Activated CD4-positive, alpha-beta T cell treated with anti-CD3 and anti-CD28 coated beads, Interleukin-2, amount 10 ng/mL, durations not matched to agents 7 days and 5 days (primary cell): ENCODE measurements at regions not wholly inside any gene's neighbourhood (a gene's known extent, or its start where the extent isn't known, plus 50 kb on each side); places are given as distances from the start of the nearest gene placed in this dataset.
A peak's percentile ranks its signal among the peaks of the same experiment; 100 is the strongest.

ENCODE experiments used
- CTCF ChIA-PET: fragments of 350-600 bp; sonication (Branson Sonifier 250); formaldehyde crosslinking; loops from one replicate; lab custom pipeline; 2021; ENCODE audit warnings: antibody characterized with exemption; lab: Charles Lee
- POLR2A ChIA-PET: fragments of 350-600 bp; sonication (Branson Sonifier 250); formaldehyde crosslinking; loops from one replicate; lab custom pipeline; 2021; ENCODE audit warnings: antibody characterized with exemption; lab: Charles Lee
- DNase-seq: peaks from one replicate; pipeline ENCODE4 v3.0.0-alpha.2; 2020
- H3K27ac Mint-ChIP-seq: one replicate; pipeline ENCODE4 v1.8.0; 2021; ENCODE audit warnings: mild to moderate bottlenecking, moderate library complexity, mixed read lengths
- H3K27me3 Mint-ChIP-seq: one replicate; pipeline ENCODE4 v1.8.0; 2021; ENCODE audit warnings: mixed read lengths
- H3K36me3 Mint-ChIP-seq: one replicate; pipeline ENCODE4 v1.8.0; 2021; ENCODE audit warnings: low read depth, mixed read lengths
- H3K4me1 Mint-ChIP-seq: one replicate; pipeline ENCODE4 v1.8.0; 2021; ENCODE audit warnings: mixed read lengths
- H3K4me3 Mint-ChIP-seq: one replicate; pipeline ENCODE4 v1.8.0; 2021; ENCODE audit warnings: mild to moderate bottlenecking, moderate library complexity, mixed read lengths
- H3K9me3 Mint-ChIP-seq: one replicate; pipeline ENCODE4 v1.8.0; 2021; ENCODE audit warnings: mixed read lengths

- no peaks in the 10 kb centered on the region for H3K27me3 Mint-ChIP-seq
- H3K4me3 Mint-ChIP-seq, result no peak overlapping the region
- peak; percentile 36 for DNase-seq
- H3K9me3 Mint-ChIP-seq, result no peaks in the 10 kb centered on the region
- POLR2A ChIA-PET, result no interaction called here
- CTCF ChIA-PET, result interaction anchor here (0.7 to 2.1 kb wide), 8 partner anchors 13 to 32 kb away, joined by 3 to 9 read pairs (median 3); no protein-coding TSS in a partner anchor
- H3K27ac Mint-ChIP-seq, result peak overlapping the region; percentile 82
- no peaks in the 10 kb centered on the region for H3K36me3 Mint-ChIP-seq
- peaks cover 34% of the 10 kb centered on the region for H3K4me1 Mint-ChIP-seq
Observed at GRCh38 chr10:31101123-31101522, 69.5 kb upstream of the ZNF438 start.

DNA sequence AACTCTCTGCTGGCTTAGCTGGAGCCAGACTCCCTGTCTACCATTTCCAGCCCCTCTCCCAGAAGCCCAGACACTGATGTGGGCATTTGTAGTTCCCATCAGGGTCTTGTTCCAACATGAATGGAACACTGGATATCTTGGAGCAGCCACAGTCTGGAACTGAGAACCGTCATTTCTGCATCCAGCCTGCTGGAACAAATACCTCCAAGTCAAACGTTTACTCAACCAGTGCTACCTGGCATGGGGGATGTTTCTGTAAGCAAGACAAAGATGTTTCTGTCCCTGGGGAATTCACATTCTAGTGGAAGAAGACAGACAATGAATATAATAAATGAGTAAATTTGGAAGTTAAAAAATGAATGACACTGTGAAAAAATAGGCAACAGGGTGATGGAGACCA lies 70.8 kb upstream of the ZNF438 start:
- POLR2A ChIA-PET, result no interaction called here
- no peaks in the 10 kb centered on the region for H3K9me3 Mint-ChIP-seq
- H3K4me3 Mint-ChIP-seq, result no peak overlapping the region
- H3K27me3 Mint-ChIP-seq, result no peaks in the 10 kb centered on the region
- no peak overlapping the region for H3K27ac Mint-ChIP-seq
- CTCF ChIA-PET, result interaction anchor here (1.5 to 2.1 kb wide), 2 partner anchors 11 to 19 kb away, joined by 3 to 9 read pairs; no protein-coding TSS in a partner anchor
- no peaks in the 10 kb centered on the region for H3K36me3 Mint-ChIP-seq
- H3K4me1 Mint-ChIP-seq, result peaks cover 32% of the 10 kb centered on the region
- DNase-seq, result no peak

GRCh38 chr10:31103112-31103511 lies 71.4 kb upstream of the ZNF438 start:
- no peaks in the 10 kb centered on the region for H3K36me3 Mint-ChIP-seq

DNA sequence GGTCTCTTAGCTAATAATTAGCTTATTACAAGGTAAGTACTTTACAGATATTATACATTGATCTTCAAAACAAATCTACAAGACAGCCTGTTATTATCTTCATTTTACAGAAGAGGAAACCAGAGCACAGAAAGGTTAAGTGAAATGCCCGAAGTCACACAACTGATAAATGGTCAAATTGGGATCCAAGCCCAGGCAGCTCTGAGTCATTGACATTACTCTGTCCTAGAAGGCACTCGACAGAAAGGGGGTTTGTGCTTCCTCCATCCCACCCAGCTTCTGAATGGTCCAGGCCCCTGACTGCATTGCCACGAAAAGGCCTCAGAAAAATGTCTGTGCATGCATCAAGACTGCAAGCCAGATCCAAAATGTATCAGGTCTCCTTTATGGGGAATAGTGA lies 81.3 kb upstream of the ZNF438 start:
- ChIA-PET CTCF (interaction anchor here (0.6 to 2.5 kb wide), 2 partner anchors 11 to 94 kb away, joined by 3 to 9 read pairs; no protein-coding TSS in a partner anchor), POLR2A (no interaction called here)
- Mint-ChIP-seq H3K4me3 (no peak overlapping the region), H3K27ac (no peak overlapping the region), H3K4me1 (no peaks in the 10 kb centered on the region), H3K9me3 (peaks cover 8% of the 10 kb centered on the region), H3K36me3 (no peaks in the 10 kb centered on the region), H3K27me3 (no peaks in the 10 kb centered on the region)
- no peak for DNase-seq

More at GRCh38 chr10:31103112-31103511, 71.4 kb upstream of the ZNF438 start:
- Mint-ChIP-seq H3K4me3 (no peak overlapping the region), H3K9me3 (no peaks in the 10 kb centered on the region), H3K27ac (no peak overlapping the region), H3K4me1 (peaks cover 32% of the 10 kb centered on the region), H3K27me3 (no peaks in the 10 kb centered on the region)
- CTCF ChIA-PET, result no interaction called here
- POLR2A ChIA-PET, result no interaction called here
- DNase-seq, result no peak

DNA sequence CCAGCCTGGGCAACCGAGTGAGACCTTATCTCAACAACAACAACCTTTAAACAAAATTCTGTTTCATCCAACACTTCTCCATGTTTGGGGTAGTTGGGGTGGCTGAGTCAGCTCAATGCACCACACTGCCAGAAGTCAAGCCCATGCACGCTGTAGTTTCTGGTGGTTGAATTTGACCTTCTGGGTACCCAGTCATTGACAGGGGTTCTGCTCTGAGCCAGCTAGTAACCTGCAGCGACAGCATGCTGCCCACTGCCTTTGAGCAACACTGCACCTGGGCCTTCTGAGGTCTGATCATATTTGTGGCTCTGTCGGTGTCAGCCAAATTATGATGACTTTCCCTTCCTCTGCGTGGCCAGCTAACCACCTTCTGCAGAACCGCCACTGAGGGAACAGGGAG lies 84.6 kb upstream of the ZNF438 start:
- Mint-ChIP-seq H3K4me1 (peaks cover 3% of the 10 kb centered on the region), H3K27me3 (peaks cover 1% of the 10 kb centered on the region), H3K27ac (no peak overlapping the region), H3K9me3 (peaks cover 15% of the 10 kb centered on the region), H3K36me3 (no peaks in the 10 kb centered on the region), H3K4me3 (no peak overlapping the region)
- POLR2A ChIA-PET, result no interaction called here
- CTCF ChIA-PET, result interaction anchor here (0.6 to 1.6 kb wide), 4 partner anchors 14 to 49 kb away, joined by 3 to 4 read pairs (median 3); no protein-coding TSS in a partner anchor
- DNase-seq, result no peak

GRCh38 chr10:31118556-31118955 lies 86.9 kb upstream of the ZNF438 start:
- CTCF ChIA-PET, result interaction anchor here (0.5 to 1.5 kb wide), 3 partner anchors 11 to 1181 kb away, joined by 3 to 4 read pairs (median 3); no protein-coding TSS in a partner anchor
- Mint-ChIP-seq H3K36me3 (no peaks in the 10 kb centered on the region), H3K9me3 (peaks cover 10% of the 10 kb centered on the region), H3K27ac (no peak overlapping the region), H3K4me3 (no peak overlapping the region), H3K4me1 (peaks cover 3% of the 10 kb centered on the region), H3K27me3 (peaks cover 1% of the 10 kb centered on the region)
- POLR2A ChIA-PET, result no interaction called here
- DNase-seq, result no peak

GRCh38 chr10:31120392-31120791 lies 88.7 kb upstream of the ZNF438 start:
- Mint-ChIP-seq H3K36me3 (no peaks in the 10 kb centered on the region), H3K27ac (no peak overlapping the region), H3K4me3 (no peak overlapping the region), H3K27me3 (peaks cover 1% of the 10 kb centered on the region), H3K9me3 (peaks cover 7% of the 10 kb centered on the region), H3K4me1 (peaks cover 3% of the 10 kb centered on the region)
- DNase-seq, result no peak
- CTCF ChIA-PET, result interaction anchor here (0.6 to 1.0 kb wide), 3 partner anchors 8 to 60 kb away, joined by 3 read pairs; no protein-coding TSS in a partner anchor
- POLR2A ChIA-PET, result interaction anchor here (0.7 kb wide), 1 partner anchor 16 kb away, joined by 3 read pairs; no protein-coding TSS in a partner anchor

DNA sequence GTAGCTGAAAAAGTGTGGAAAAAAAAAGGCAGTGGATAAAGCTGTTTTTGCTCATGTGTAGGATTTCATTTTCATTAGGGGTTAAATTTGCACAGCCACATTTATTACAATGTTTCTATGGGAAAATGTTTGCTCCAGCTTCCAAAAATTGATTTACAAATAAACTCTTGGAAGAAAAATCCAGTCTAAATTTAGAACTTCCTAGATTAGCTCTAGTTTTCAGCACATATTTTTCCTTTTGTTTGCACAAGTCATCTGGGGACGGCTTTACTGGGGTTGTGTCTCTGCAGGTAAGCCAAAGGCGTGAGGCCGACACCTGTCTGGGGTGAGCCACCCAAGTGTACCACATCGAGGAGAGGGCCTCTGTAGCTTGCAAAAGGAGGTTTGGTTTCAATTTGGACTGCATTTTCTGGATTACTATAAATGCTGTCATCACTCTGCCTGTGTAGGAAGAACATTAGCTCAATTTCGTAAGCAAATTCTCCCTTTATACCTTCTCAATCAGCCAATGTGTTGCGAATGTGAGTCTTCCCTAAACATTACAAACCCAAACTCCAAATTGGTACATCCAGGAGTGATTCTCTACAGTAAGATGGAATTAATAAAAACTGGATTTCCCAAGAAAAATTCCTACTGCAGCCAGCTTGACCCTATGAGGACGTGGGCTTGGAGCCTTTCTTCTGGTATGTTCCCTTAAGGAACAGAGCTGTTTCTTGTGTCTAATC lies 89.5 kb upstream of the ZNF438 start:
- H3K9me3 Mint-ChIP-seq, result peaks cover 6% of the 10 kb centered on the region
- POLR2A ChIA-PET, result interaction anchor here (0.7 kb wide), 1 partner anchor 17 kb away, joined by 3 read pairs; no protein-coding TSS in a partner anchor
- no peak overlapping the region for H3K27ac Mint-ChIP-seq
- H3K4me1 Mint-ChIP-seq, result peaks cover 3% of the 10 kb centered on the region
- no peak overlapping the region for H3K4me3 Mint-ChIP-seq
- H3K36me3 Mint-ChIP-seq, result no peaks in the 10 kb centered on the region
- H3K27me3 Mint-ChIP-seq, result peaks cover 1% of the 10 kb centered on the region
- CTCF ChIA-PET, result interaction anchor here (0.6 to 1.3 kb wide), 5 partner anchors 10 to 405 kb away, joined by 3 to 4 read pairs (median 3); no protein-coding TSS in a partner anchor
- no peak for DNase-seq

DNA sequence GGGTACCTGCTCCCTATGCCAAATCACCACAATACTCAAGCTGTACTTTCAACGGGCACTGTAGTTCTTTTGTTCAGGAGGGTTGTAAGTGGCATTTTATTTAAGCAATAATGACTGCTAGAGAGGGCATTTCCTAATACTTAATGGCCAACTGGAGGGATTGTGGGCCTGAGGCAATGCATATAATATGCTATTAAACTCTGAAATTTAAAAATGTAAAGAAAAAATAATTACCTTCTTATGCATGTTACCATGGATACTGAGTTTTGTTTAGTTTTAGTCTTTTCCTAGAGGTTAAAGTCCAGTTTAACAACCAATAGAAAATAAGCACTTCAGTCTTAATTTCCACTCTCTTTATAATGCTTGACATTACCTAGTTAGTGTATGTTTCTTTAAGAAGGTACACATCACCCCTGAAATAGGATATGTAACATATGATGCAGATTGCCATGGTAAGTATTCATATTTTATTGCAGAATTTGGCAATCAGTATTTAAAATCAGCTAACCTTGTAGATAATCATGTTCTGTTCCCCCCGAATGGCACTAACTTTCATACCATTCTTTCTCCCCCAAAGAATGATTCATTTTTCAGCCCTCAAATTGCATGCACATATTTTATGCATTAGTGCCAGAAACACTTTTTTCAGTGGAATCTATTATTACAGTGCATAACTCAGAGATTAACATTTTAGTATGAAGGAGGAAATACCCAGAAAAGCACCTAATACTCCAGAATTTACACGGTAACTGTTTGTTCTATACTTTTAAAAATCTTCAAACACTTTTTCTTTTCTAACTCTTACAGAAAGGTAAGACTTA lies 90.3 kb upstream of the ZNF438 start:
- H3K36me3 Mint-ChIP-seq, result no peaks in the 10 kb centered on the region
- peaks cover 1% of the 10 kb centered on the region for H3K27me3 Mint-ChIP-seq
- CTCF ChIA-PET, result interaction anchor here (0.6 to 1.3 kb wide), 4 partner anchors 9 to 98 kb away, joined by 3 to 4 read pairs (median 3); no protein-coding TSS in a partner anchor
- POLR2A ChIA-PET, result no interaction called here
- no peak overlapping the region for H3K4me3 Mint-ChIP-seq
- no peak for DNase-seq
- H3K9me3 Mint-ChIP-seq, result peaks cover 6% of the 10 kb centered on the region
- peaks cover 3% of the 10 kb centered on the region for H3K4me1 Mint-ChIP-seq
- H3K27ac Mint-ChIP-seq, result no peak overlapping the region

- Mint-ChIP-seq H3K9me3 (peaks cover 4% of the 10 kb centered on the region), H3K27ac (no peak overlapping the region), H3K4me1 (peaks cover 3% of the 10 kb centered on the region), H3K4me3 (no peak overlapping the region), H3K36me3 (no peaks in the 10 kb centered on the region), H3K27me3 (no peaks in the 10 kb centered on the region)
- CTCF ChIA-PET, result no interaction called here
- POLR2A ChIA-PET, result no interaction called here
- no peak for DNase-seq
Observed at GRCh38 chr10:31123946-31124345, 92.3 kb upstream of the ZNF438 start.

- Mint-ChIP-seq H3K36me3 (no peaks in the 10 kb centered on the region), H3K4me1 (peaks cover 3% of the 10 kb centered on the region), H3K4me3 (no peak overlapping the region), H3K27me3 (no peaks in the 10 kb centered on the region), H3K27ac (no peak overlapping the region), H3K9me3 (peaks cover 2% of the 10 kb centered on the region)
- no peak for DNase-seq
- CTCF ChIA-PET, result interaction anchor here (0.5 to 1.1 kb wide), 4 partner anchors 8 to 485 kb away, joined by 3 to 4 read pairs (median 3); no protein-coding TSS in a partner anchor
- POLR2A ChIA-PET, result no interaction called here
Observed at GRCh38 chr10:31124852-31125251, 93.2 kb upstream of the ZNF438 start.

GRCh38 chr10:31125789-31126188 lies 94.1 kb upstream of the ZNF438 start:
- H3K4me1 Mint-ChIP-seq, result no peaks in the 10 kb centered on the region
- DNase-seq, result no peak
- no peaks in the 10 kb centered on the region for H3K27me3 Mint-ChIP-seq
- CTCF ChIA-PET, result interaction anchor here (1.1 kb wide), 1 partner anchor 24 kb away, joined by 3 read pairs; no protein-coding TSS in a partner anchor
- H3K9me3 Mint-ChIP-seq, result no peaks in the 10 kb centered on the region
- POLR2A ChIA-PET, result no interaction called here
- H3K36me3 Mint-ChIP-seq, result no peaks in the 10 kb centered on the region
- no peak overlapping the region for H3K27ac Mint-ChIP-seq
- H3K4me3 Mint-ChIP-seq, result no peak overlapping the region
